Fibroblast of mammary gland (primary cell): ENCODE measurements at regions not wholly inside any gene's neighbourhood (a gene's known extent, or its start where the extent isn't known, plus 50 kb on each side); places are given as distances from the start of the nearest gene placed in this dataset.
A peak's percentile ranks its signal among the peaks of the same experiment; 100 is the strongest.

Experiments used
- DNase-seq: peaks from one replicate; pipeline ENCODE4 v3.0.0-alpha.2; 2010; ENCODE audit warnings: low read depth
- H3K4me3 ChIP-seq: 2 replicates; pipeline ENCODE4 v1.5.1; 2011; ENCODE audit warnings: low read depth, mild to moderate bottlenecking, low read length, moderate library complexity; ENCODE audit not compliant: control insufficient read depth
- CTCF ChIP-seq: conservative IDR thresholded peaks from 2 replicates; pipeline ENCODE4 v1.5.1; 2011; ENCODE audit warnings: low read depth, low read length, inconsistent platforms; ENCODE audit not compliant: control insufficient read depth, insufficient read depth

GRCh38 chr21:28427394-28428022 is 565.2 kb downstream of the LTN1 start:
- DNase-seq = peak; percentile 45
- H3K4me3 ChIP-seq = no peak overlapping the region
- no peak for TF ChIP-seq CTCF

- DNase-seq = peak; percentile 64
- H3K4me3 ChIP-seq = no peak overlapping the region
- no peak for TF ChIP-seq CTCF
Measured at GRCh38 chr21:28426545-28426944, 566.1 kb downstream of the LTN1 start.

- H3K4me3 ChIP-seq = no peak overlapping the region
- peak; percentile 52 for DNase-seq
- no peak for TF ChIP-seq CTCF
Measured at GRCh38 chr21:28423521-28424190, 569.0 kb downstream of the LTN1 start.

- no peak overlapping the region for H3K4me3 ChIP-seq
- TF ChIP-seq CTCF = no peak
- DNase-seq = peak; percentile 97
Measured at GRCh38 chr21:28421716-28422524, 570.8 kb downstream of the LTN1 start.

- H3K4me3 ChIP-seq = no peak overlapping the region
- TF ChIP-seq CTCF = no peak
- DNase-seq = peak; percentile 16
Measured at GRCh38 chr21:28419811-28420210, 572.9 kb downstream of the LTN1 start.

- H3K4me3 ChIP-seq = no peak overlapping the region
- TF ChIP-seq CTCF = no peak
- DNase-seq = peak; percentile 45
Measured at GRCh38 chr21:28418726-28419514, 573.8 kb downstream of the LTN1 start.
